HG02852 (cell line): ENCODE measurements at regions not wholly inside any gene's neighbourhood (a gene's known extent, or its start where the extent isn't known, plus 50 kb on each side); places are given as distances from the start of the nearest gene placed in this dataset.

Experiments
- ATAC-seq: cut with Tn5 transposase; IDR thresholded peaks from one replicate; pipeline ENCODE4 v1.9.1; 2021; ENCODE audit warnings: mild to moderate bottlenecking, moderate library complexity; ENCODE audit not compliant: unreplicated experiment

DNA sequence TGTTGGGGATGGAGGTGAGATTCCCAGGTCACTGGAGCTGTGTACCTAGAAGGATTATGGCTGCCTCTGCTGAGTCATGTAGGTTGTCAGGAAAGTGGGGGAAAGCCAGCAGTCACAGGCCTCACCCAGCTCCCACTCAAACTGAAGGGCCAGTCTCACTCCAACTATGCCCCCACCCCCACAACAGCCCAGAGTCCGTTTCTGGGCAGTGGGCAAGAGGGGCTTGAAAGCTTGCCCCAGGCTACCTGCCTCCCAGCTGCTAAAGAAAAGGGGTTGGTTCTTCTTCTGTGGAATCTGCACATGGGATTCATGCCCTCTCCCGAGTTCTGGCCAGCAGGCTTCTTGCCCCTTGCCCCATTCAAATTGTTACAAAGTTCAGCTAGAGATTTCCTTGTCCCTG is 116.0 kb upstream of the PGRMC2 start:
- ATAC-seq = no peak

DNA sequence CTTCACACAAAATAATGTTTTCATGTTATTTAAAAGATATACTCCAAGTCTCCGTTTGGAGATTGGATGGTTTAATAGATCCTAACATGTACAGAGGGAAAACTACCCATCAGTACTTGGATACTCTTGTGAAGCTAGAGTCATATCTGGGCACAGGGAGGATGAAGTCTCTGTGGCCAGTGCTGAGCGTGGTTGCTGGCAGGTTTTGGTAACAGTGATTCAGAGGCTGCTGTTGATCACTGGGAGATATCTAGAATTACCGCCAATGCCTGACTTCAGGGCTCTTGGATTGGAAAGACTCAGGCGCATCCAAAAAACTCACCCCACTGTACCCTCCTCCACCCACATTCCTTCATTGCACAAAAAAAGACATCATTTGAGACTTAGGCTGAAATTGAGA is 107.2 kb upstream of the PGRMC2 start:
- ATAC-seq = no peak

GRCh38 chr4:128393101-128393704 is 105.6 kb upstream of the PGRMC2 start:
- ATAC-seq = no peak

DNA sequence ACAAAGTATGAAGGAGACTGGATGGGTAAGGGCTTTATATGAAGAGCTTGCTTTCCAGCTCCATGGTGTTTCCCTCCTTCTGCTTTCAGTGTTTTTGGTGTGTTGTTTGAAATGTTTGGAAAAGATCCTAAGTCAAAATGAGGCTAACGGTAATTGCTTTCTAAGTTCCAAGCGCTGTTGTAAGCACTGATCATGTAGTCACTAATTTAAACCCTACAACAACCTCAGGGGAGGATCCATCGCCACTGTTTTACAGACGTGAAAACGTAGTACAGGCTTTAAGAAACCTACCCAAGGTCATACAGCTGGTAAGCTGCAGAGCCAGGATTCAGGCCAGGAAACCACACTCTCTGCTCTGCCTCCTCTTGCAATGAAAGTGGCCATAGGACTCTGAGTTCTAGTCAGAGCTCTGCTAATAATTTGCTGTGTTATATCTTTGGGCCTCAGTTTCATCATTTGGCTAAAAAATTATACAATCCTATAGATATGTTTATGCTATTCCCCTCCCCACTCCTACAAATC is 102.9 kb upstream of the PGRMC2 start:
- ATAC-seq = no peak

- no peak for ATAC-seq
Observed at GRCh38 chr4:128388796-128389195, 101.2 kb upstream of the PGRMC2 start.

- ATAC-seq = no peak
Observed at GRCh38 chr4:128388352-128388630, 100.7 kb upstream of the PGRMC2 start.

GRCh38 chr4:128387600-128388351 is 100.2 kb upstream of the PGRMC2 start:
- ATAC-seq = no peak

GRCh38 chr4:128386761-128387599 is 99.4 kb upstream of the PGRMC2 start:
- ATAC-seq = no peak

- no peak for ATAC-seq
Observed at GRCh38 chr4:128385683-128386304, 98.2 kb upstream of the PGRMC2 start.

DNA sequence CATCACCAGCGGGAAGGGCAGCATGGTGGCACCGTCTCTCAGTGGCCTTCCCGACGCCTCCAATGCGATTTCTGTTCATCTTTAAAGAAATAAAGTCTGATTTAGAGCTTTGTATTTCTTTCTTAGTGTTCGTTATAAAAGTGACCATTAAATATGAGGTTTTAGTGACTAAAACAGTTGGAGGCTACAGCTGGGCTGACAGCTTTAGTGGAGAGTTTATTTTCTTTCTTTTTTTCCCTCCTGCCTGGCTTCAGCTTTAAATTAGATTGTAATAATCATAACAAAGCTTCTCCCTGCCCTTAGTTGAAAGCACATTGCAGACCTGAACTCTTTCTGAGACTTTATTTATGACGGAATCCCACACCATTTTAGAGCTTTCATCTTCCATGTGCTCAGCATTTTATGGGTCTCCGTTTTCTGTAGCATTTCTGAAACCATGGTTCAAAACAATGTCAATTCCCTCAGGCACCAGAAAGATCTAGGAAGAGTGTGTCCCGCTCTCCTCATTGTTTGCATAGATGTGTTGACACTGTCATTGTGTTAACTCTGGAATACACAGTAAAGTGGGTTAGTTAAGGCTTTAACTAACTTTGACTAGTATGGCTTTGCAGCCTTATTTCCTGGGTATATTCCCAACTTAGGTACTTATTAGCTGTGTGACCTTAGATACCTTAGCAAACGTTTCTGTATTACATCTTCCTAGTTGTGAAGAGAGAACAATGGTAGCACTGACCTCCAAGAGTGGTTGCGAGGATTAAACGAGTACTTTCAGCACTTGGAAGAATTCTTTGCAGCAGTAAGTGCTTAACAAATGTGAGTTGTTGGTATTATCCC is 97.4 kb upstream of the PGRMC2 start:
- ATAC-seq = no peak

- no peak for ATAC-seq
Observed at GRCh38 chr4:128384091-128384520, 96.5 kb upstream of the PGRMC2 start.

- no peak for ATAC-seq
Observed at GRCh38 chr4:128381748-128382559, 94.3 kb upstream of the PGRMC2 start.

DNA sequence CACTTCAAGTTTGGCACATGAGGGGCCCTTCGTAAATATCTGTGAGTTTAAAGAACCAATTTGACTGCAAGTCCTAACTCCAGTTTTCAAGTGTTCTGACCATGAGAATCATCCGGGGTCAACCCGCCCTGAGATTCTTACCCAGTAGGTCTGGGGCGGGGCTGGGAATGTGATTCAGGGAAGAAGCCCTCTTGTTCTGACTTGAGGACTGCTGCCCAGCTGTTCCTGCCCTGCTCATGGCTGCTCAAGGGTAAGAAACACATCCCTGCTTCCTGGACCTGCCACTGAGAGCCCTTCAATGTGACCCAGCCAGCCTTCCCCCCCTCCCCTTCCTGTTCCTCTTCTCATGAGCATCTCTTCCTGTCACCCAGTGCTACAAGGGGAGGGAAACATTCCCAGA is 92.7 kb upstream of the PGRMC2 start:
- no peak for ATAC-seq

DNA sequence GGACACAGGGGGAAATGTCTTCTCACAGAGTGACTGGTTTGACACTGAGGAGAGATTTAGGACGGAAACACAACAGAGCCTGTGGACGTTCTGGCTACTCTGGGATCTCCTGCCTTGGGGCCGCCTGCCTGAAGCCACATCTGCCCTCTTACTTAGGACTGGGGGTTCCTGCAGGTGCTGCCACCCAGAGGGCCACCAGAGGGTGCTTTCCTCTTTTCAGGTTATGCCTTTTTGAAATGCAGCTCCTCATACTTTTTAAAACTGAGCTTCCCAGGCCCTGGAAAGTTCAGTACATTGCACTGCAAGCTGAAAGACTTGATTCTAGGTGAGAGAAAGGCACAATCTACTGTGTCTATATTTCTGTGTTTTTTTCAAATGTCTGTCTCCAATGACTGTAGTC is 92.2 kb upstream of the PGRMC2 start:
- ATAC-seq = no peak

- no peak for ATAC-seq
Observed at GRCh38 chr4:128378668-128379067, 91.1 kb upstream of the PGRMC2 start.

DNA sequence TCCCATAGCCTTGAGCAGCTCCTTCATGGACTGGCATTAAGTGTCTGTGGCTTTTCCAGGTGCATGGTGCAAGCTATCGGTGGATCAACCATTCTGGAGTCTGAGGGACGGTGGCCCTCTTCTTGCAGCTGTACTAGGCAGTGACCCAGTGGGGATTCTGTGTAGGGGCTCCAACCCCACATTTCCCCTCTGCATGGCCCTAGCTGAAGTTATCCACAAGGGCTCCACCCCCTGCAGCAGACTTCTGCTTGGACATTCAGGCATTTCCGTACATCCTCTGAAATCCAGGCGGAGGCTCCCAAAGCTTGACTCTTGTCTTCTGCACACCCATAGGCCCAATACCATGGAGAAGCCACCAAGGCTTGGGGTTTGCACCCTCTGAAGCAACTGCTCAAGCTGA is 89.3 kb upstream of the PGRMC2 start:
- ATAC-seq = no peak

DNA sequence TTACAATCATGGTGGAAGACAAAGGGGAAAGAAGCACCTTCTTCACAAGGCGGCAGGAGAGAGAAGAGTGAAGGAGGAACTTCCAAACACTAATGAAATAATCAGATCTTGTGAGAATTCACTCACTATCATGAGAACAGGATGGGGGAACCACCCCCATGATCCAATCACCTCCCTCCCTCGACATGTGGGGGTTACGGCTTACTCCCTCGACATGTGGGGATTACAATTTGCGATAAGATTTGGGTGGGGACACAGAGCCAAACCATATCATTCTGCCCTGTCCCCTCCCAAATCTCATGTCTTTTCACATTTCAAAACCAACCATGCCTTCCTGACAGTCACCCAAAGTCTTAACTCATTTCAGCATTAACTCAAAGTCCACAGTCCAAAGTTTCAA is 88.7 kb upstream of the PGRMC2 start:
- no peak for ATAC-seq

DNA sequence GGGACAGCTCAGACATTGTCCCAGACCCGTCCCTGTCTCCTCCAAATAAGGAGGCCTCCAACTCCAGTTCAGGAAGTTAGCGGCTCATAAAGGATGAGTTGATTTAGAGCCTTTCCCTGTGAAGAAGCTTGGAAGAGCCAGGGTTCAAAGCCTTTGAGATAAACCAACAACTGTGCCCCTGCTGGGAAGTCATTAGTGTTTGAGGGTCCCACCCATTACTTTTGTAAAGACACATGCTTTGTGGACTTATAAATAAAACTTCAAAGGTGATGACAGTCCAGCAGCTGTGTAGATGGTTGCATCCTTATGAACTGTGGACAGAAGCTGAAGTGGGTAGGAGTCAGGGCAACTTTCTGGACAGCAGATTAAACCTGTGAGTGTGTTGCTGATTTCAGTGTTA is 86.0 kb upstream of the PGRMC2 start:
- ATAC-seq = no peak

DNA sequence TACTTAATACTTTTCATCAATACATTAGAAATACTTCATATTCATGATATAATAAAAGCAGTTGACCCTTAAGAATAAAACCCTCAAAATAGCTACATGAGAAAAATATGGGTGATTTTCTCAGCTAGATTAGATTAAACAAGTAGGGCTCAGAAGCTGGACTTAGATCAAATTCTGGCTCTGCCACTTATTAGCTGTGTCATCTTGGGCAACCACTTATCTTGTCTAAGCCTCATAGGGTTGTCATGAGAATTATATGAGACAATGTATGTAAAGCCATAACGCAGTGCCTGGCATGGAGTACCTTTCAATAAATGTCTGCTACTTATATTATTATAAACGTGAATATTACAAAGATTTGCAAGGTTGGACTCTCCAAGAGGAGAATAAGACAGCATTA is 84.3 kb upstream of the PGRMC2 start:
- no peak for ATAC-seq
